H1 (cell line): ENCODE measurements at regions not wholly inside any gene's neighbourhood (a gene's known extent, or its start where the extent isn't known, plus 50 kb on each side); places are given as distances from the start of the nearest gene placed in this dataset.

Source experiments
- YY1 ChIP-seq: IDR thresholded peaks from 2 replicates; pipeline ENCODE4 v1.6.1; 2011; ENCODE audit warnings: low read depth, mild to moderate bottlenecking, low read length
- TF ChIP-seq, protein P1 (sequence below): fragments of 300-600 bp; sonication (generic); IDR thresholded peaks from 2 replicates; pipeline ENCODE4 v1.7.1; 2012; ENCODE audit warnings: low read length, moderate library complexity, mild to moderate bottlenecking, inconsistent platforms; ENCODE audit not compliant: insufficient replicate concordance

DNA sequence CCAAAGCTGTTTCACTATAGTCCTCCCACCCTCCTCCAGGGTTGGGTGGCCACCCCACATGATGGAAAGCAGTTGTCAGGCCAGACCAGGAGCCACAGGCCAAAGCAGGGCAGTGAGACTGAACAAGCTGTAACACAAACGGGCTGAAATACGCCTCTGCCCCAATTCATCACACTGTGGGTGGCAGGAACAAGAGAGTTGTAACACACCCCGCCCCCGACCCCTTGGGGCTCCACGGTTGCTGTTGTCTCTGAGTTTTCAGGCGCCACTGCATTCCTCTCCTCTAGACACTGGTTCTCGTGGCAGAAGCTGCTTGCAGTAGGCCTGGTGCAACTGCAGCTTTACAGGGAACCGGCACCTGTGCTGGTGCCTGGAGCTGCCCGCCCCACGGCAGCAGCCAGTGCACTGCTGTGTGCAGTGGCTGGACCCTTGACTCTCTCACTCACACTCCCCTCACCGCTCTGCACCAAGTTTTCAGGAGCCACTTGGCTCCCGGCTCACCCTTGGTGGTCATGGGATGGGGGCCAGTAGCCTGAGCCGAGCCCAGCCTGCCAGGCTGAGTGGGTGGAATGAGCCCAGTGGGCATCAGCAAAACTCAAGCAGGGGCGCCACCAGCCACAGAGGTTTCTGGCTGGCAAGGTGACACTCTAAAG is 1314.5 kb upstream of the MIR17HG start (continued):
- TF ChIP-seq, protein P1, sequence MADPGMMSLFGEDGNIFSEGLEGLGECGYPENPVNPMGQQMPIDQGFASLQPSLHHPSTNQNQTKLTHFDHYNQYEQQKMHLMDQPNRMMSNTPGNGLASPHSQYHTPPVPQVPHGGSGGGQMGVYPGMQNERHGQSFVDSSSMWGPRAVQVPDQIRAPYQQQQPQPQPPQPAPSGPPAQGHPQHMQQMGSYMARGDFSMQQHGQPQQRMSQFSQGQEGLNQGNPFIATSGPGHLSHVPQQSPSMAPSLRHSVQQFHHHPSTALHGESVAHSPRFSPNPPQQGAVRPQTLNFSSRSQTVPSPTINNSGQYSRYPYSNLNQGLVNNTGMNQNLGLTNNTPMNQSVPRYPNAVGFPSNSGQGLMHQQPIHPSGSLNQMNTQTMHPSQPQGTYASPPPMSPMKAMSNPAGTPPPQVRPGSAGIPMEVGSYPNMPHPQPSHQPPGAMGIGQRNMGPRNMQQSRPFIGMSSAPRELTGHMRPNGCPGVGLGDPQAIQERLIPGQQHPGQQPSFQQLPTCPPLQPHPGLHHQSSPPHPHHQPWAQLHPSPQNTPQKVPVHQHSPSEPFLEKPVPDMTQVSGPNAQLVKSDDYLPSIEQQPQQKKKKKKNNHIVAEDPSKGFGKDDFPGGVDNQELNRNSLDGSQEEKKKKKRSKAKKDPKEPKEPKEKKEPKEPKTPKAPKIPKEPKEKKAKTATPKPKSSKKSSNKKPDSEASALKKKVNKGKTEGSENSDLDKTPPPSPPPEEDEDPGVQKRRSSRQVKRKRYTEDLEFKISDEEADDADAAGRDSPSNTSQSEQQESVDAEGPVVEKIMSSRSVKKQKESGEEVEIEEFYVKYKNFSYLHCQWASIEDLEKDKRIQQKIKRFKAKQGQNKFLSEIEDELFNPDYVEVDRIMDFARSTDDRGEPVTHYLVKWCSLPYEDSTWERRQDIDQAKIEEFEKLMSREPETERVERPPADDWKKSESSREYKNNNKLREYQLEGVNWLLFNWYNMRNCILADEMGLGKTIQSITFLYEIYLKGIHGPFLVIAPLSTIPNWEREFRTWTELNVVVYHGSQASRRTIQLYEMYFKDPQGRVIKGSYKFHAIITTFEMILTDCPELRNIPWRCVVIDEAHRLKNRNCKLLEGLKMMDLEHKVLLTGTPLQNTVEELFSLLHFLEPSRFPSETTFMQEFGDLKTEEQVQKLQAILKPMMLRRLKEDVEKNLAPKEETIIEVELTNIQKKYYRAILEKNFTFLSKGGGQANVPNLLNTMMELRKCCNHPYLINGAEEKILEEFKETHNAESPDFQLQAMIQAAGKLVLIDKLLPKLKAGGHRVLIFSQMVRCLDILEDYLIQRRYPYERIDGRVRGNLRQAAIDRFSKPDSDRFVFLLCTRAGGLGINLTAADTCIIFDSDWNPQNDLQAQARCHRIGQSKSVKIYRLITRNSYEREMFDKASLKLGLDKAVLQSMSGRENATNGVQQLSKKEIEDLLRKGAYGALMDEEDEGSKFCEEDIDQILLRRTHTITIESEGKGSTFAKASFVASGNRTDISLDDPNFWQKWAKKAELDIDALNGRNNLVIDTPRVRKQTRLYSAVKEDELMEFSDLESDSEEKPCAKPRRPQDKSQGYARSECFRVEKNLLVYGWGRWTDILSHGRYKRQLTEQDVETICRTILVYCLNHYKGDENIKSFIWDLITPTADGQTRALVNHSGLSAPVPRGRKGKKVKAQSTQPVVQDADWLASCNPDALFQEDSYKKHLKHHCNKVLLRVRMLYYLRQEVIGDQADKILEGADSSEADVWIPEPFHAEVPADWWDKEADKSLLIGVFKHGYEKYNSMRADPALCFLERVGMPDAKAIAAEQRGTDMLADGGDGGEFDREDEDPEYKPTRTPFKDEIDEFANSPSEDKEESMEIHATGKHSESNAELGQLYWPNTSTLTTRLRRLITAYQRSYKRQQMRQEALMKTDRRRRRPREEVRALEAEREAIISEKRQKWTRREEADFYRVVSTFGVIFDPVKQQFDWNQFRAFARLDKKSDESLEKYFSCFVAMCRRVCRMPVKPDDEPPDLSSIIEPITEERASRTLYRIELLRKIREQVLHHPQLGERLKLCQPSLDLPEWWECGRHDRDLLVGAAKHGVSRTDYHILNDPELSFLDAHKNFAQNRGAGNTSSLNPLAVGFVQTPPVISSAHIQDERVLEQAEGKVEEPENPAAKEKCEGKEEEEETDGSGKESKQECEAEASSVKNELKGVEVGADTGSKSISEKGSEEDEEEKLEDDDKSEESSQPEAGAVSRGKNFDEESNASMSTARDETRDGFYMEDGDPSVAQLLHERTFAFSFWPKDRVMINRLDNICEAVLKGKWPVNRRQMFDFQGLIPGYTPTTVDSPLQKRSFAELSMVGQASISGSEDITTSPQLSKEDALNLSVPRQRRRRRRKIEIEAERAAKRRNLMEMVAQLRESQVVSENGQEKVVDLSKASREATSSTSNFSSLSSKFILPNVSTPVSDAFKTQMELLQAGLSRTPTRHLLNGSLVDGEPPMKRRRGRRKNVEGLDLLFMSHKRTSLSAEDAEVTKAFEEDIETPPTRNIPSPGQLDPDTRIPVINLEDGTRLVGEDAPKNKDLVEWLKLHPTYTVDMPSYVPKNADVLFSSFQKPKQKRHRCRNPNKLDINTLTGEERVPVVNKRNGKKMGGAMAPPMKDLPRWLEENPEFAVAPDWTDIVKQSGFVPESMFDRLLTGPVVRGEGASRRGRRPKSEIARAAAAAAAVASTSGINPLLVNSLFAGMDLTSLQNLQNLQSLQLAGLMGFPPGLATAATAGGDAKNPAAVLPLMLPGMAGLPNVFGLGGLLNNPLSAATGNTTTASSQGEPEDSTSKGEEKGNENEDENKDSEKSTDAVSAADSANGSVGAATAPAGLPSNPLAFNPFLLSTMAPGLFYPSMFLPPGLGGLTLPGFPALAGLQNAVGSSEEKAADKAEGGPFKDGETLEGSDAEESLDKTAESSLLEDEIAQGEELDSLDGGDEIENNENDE = no peak
- TF ChIP-seq YY1 = no peak
